Stimulated activated naive CD8-positive, alpha-beta T cell treated with anti-CD3 and anti-CD28 coated beads, Interleukin-15, amount 100 ng/mL, for 72 hours (primary cell): ENCODE measurements at regions not wholly inside any gene's neighbourhood (a gene's known extent, or its start where the extent isn't known, plus 50 kb on each side); places are given as distances from the start of the nearest gene placed in this dataset.
A peak's percentile ranks its signal among the peaks of the same experiment; 100 is the strongest.
"Not testable (repeated sequence)": the region's sequence is repeated elsewhere in the genome, so short reads cannot be mapped to it uniquely, and the experiment has no call there.

Experiments used
- ATAC-seq: fragments of 150-1000 bp; cut with Tn5 transposase; 2 replicates; pipeline ENCODE4 v1.10.0; 2021; ENCODE audit warnings: mild to moderate bottlenecking, moderate library complexity
- DNase-seq, 2 donors: peaks; one replicate each; pipeline ENCODE4 v3.0.0; 2021 to 2022
- H3K27ac Mint-ChIP-seq, 2 donors: one replicate each; pipeline ENCODE4 v1.8.0; 2022; ENCODE audit warnings: mild to moderate bottlenecking in 2 of 2, mixed read lengths in 2 of 2, moderate library complexity in 2 of 2
- H3K27me3 Mint-ChIP-seq: one replicate; pipeline ENCODE4 v1.8.0; 2022; ENCODE audit warnings: mixed read lengths
- H3K4me1 Mint-ChIP-seq: one replicate; pipeline ENCODE4 v1.8.0; 2022; ENCODE audit warnings: mild to moderate bottlenecking, mixed read lengths
- H3K4me3 Mint-ChIP-seq, 2 donors: one replicate each; pipeline ENCODE4 v1.8.0; 2022; ENCODE audit warnings: mild to moderate bottlenecking in 2 of 2, mixed read lengths in 2 of 2, moderate library complexity in 1 of 2
- H3K9me3 Mint-ChIP-seq, 2 donors: one replicate each; pipeline ENCODE4 v1.8.0; 2022; ENCODE audit warnings: mixed read lengths in 2 of 2

GRCh38 chr2:43070676-43071502 lies 155.5 kb downstream of the ZFP36L2 start:
- H3K9me3 Mint-ChIP-seq: no peaks in the 10 kb centered on the region

GRCh38 chr2:43070030-43070429 lies 156.4 kb downstream of the ZFP36L2 start:
- no peak overlapping the region for H3K4me3 Mint-ChIP-seq
- H3K9me3 Mint-ChIP-seq: no peaks in the 10 kb centered on the region
- H3K27me3 Mint-ChIP-seq: no peaks in the 10 kb centered on the region
- no peak for DNase-seq
- H3K27ac Mint-ChIP-seq: no peak overlapping the region
- no peak for ATAC-seq
- H3K4me1 Mint-ChIP-seq: peaks cover 15% of the 10 kb centered on the region

More at GRCh38 chr2:43070676-43071502, 155.5 kb downstream of the ZFP36L2 start:
- Mint-ChIP-seq H3K4me3 (no peak overlapping the region), H3K27me3 (no peaks in the 10 kb centered on the region), H3K4me1 (peaks cover 11% of the 10 kb centered on the region), H3K27ac (no peak overlapping the region)
- DNase-seq (no peak), ATAC-seq (no peak)

DNA sequence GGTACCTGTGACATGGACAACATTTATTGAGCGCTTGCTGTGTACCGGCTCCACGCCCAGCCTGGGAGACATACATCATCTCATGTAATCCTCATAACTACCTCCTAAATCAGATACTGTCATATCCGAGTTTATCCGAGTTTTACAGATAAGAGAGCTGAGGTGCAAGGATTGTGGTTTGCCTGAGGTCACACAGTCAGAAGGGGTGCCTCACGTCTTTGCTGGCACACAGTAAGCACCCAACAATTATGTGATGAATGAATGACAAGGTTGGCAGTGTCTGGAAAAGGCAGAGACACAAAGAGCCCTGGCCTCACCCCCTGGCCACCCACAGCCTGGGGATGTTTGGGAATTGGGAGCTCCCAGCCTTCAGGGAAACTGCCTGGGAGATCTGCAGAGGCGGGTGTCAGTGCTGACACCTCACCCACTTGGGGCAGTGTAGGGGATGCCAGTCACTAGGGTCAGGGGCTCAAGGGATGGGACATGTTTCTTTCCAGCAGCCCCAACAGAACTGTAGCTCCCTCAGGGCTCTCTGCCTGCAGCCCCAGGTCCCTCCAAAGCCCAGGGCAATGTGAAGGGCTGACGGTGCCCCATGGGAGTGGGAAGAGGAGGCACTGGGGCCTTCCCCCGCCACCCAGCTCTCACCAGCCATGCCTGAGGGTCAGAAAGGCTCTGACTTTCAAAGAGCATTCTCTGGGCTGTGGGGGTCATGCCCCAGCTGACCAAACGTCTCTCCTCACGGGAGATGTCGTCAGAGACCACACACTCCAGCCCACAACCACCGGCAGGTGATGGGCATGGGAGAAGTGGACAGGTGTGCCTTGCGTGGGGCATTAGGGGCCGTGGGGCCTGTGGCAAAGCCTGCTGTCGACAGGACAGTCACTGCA lies 157.5 kb downstream of the ZFP36L2 start:
- Mint-ChIP-seq H3K4me3 (no peak overlapping the region), H3K4me1 (peaks cover 15% of the 10 kb centered on the region), H3K27ac (no peak overlapping the region), H3K27me3 (no peaks in the 10 kb centered on the region), H3K9me3 (no peaks in the 10 kb centered on the region)
- no peak for DNase-seq
- no peak for ATAC-seq

DNA sequence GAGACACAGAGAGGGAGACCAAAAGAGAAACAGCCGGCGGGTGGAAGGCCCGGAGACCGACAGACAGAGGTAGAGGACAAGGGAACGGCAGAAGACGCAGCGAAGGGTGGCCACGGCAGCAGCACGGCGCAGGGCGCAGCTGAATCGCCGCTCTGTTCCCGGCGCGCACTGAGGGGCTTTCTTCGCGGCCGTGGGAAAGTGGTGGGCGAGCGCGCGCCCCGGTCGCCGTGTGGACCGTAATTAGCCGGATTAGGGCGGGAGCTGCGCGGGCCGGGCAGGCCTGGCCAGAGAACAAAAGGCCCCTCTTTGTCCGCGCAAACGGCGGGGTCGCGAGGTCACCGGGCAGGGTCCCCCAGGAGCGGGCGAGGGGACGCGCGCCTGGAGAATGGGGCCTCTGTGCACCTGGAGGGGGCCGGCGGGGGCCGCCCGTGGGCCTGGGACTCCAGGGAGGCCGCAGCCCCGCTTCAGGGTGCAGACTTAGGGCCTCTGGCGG lies 158.3 kb downstream of the ZFP36L2 start:
- peak; percentile 72 for ATAC-seq
- Mint-ChIP-seq H3K4me3 (no peak overlapping the region), H3K4me1 (peaks cover 15% of the 10 kb centered on the region), H3K9me3 (no peaks in the 10 kb centered on the region), H3K27ac (no peak overlapping the region), H3K27me3 (no peaks in the 10 kb centered on the region)
- DNase-seq: no peak

- H3K4me1 Mint-ChIP-seq: peaks cover 15% of the 10 kb centered on the region
- peak; percentile 27 for ATAC-seq
- H3K9me3 Mint-ChIP-seq: no peaks in the 10 kb centered on the region
- H3K4me3 Mint-ChIP-seq: no peak overlapping the region
- H3K27me3 Mint-ChIP-seq: no peaks in the 10 kb centered on the region
- peak overlapping the region in 1 of 2 donors; percentile 49 for H3K27ac Mint-ChIP-seq
- DNase-seq: no peak
Measured at GRCh38 chr2:43067254-43068040, 159.0 kb downstream of the ZFP36L2 start.

- H3K27me3 Mint-ChIP-seq, H3K4me1 Mint-ChIP-seq, ATAC-seq, DNase-seq, H3K4me3 Mint-ChIP-seq, H3K9me3 Mint-ChIP-seq: not testable (repeated sequence)
- peak overlapping the region in 1 of 2 donors; percentile 49 for H3K27ac Mint-ChIP-seq
Measured at GRCh38 chr2:43066541-43067253, 159.7 kb downstream of the ZFP36L2 start.

- no peak overlapping the region for H3K4me3 Mint-ChIP-seq
- no peak overlapping the region for H3K27ac Mint-ChIP-seq
- H3K27me3 Mint-ChIP-seq: no peaks in the 10 kb centered on the region
- peaks cover 11% of the 10 kb centered on the region for H3K4me1 Mint-ChIP-seq
- no peaks in the 10 kb centered on the region for H3K9me3 Mint-ChIP-seq
- ATAC-seq (no peak), DNase-seq (no peak)
Measured at GRCh38 chr2:43065871-43066270, 160.5 kb downstream of the ZFP36L2 start.

- Mint-ChIP-seq H3K9me3 (no peaks in the 10 kb centered on the region), H3K4me3 (no peak overlapping the region), H3K27me3 (no peaks in the 10 kb centered on the region), H3K4me1 (peaks cover 19% of the 10 kb centered on the region), H3K27ac (no peak overlapping the region)
- DNase-seq (no peak), ATAC-seq (no peak)
Measured at GRCh38 chr2:43065036-43065435, 161.4 kb downstream of the ZFP36L2 start.

DNA sequence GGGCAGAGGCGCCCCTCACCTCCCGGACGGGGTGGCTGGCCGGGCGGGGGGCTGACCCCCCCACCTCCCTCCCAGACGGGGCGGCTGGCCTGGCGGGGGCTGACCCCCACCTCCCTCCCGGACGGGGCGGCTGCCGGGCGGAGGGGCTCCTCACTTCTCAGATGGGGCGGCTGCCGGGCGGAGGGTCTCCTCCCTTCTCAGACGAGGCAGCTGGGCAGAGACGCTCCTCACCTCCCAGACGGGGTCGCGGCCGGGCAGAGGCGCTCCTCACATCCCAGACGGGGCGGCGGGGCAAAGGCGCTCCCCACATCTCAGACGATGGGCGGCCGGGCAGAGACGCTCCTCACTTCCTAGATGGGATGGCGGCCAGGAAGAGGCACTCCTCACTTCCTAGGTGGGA lies 163.3 kb downstream of the ZFP36L2 start:
- ATAC-seq, H3K4me3 Mint-ChIP-seq, H3K27me3 Mint-ChIP-seq, DNase-seq, H3K27ac Mint-ChIP-seq, H3K9me3 Mint-ChIP-seq: not testable (repeated sequence)
- H3K4me1 Mint-ChIP-seq: peaks cover 36% of the 10 kb centered on the region

GRCh38 chr2:43062058-43062457 lies 164.3 kb downstream of the ZFP36L2 start:
- Mint-ChIP-seq H3K9me3 (no peaks in the 10 kb centered on the region), H3K4me3 (no peak overlapping the region), H3K4me1 (peaks cover 36% of the 10 kb centered on the region), H3K27me3 (peaks cover 15% of the 10 kb centered on the region), H3K27ac (no peak overlapping the region)
- ATAC-seq: no peak
- DNase-seq: no peak

DNA sequence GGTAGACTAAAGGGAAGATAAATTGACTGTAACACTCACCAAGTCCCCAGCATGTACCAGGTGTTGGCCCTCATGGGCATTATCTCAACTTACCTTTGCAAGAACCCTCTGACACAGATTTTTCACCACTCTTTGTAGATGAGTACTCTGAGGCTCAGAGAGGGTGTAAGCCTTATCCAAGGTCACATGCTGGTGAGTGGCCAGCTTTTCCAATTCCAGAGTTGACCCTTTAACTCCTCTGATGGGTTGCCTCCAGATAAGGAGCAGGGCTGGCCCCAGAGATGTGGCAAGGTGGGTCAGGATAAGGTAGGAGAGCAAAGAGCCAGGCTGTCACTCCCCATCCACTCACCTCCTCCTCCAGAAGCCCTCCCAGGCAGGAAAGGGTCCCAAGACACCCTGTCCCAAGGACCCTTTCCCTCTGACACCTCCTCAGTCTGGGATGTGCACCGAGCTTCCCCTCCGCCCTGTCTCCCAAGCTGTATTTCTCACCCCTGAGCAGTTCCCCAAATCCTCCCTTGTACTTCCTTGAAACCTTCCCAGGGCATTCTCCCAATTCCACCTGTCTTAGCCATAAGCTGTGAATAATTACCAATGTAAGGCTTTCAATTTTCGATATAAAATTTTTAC lies 165.9 kb downstream of the ZFP36L2 start:
- Mint-ChIP-seq H3K4me3 (peak overlapping the region in 1 of 2 donors; percentile 27), H3K27me3 (peaks cover 25% of the 10 kb centered on the region), H3K27ac (peak overlapping the region in 1 of 2 donors; percentile 23)

GRCh38 chr2:43059183-43059897 lies 167.1 kb downstream of the ZFP36L2 start:
- ATAC-seq (peak; percentile 97), DNase-seq (peak; percentile 70 to 92)
- Mint-ChIP-seq H3K27me3 (peaks cover 27% of the 10 kb centered on the region), H3K4me1 (peaks cover 27% of the 10 kb centered on the region), H3K4me3 (peak overlapping the region; percentile 18 to 61), H3K9me3 (no peaks in the 10 kb centered on the region), H3K27ac (peak overlapping the region in 1 of 2 donors; percentile 5)

More for the DNA sequence above, 165.9 kb downstream of the ZFP36L2 start:
- DNase-seq: no peak
- peaks cover 27% of the 10 kb centered on the region for H3K4me1 Mint-ChIP-seq
- H3K9me3 Mint-ChIP-seq: no peaks in the 10 kb centered on the region
- no peak for ATAC-seq

- no peak for ATAC-seq
- Mint-ChIP-seq H3K27ac (no peak overlapping the region), H3K4me1 (peaks cover 27% of the 10 kb centered on the region), H3K27me3 (peaks cover 27% of the 10 kb centered on the region), H3K9me3 (no peaks in the 10 kb centered on the region), H3K4me3 (peak overlapping the region in 1 of 2 donors; percentile 54)
- no peak for DNase-seq
Measured at GRCh38 chr2:43058726-43059110, 167.7 kb downstream of the ZFP36L2 start.
